GM19395 (cell line): ENCODE measurements at regions not wholly inside any gene's neighbourhood (a gene's known extent, or its start where the extent isn't known, plus 50 kb on each side); places are given as distances from the start of the nearest gene placed in this dataset.
"Not testable (repeated sequence)": the region's sequence is repeated elsewhere in the genome, so short reads cannot be mapped to it uniquely, and the experiment has no call there.

Experiments
- ATAC-seq: cut with Tn5 transposase; IDR thresholded peaks from one replicate; pipeline ENCODE4 v1.9.1; 2021; ENCODE audit warnings: mild to moderate bottlenecking, moderate library complexity; ENCODE audit not compliant: unreplicated experiment

- ATAC-seq, result not testable (repeated sequence)
Measured at GRCh38 chr12:131229079-131229425, 275.3 kb downstream of the ADGRD1 start.

GRCh38 chr12:131229426-131230339 is 276.0 kb downstream of the ADGRD1 start:
- no peak for ATAC-seq

- ATAC-seq, result no peak
Measured at GRCh38 chr12:131230340-131231031, 276.8 kb downstream of the ADGRD1 start.

GRCh38 chr12:131231032-131231980 is 277.6 kb downstream of the ADGRD1 start:
- no peak for ATAC-seq

GRCh38 chr12:131232036-131232435 is 278.3 kb downstream of the ADGRD1 start:
- ATAC-seq, result no peak

GRCh38 chr12:131232872-131233271 is 279.2 kb downstream of the ADGRD1 start:
- ATAC-seq, result not testable (repeated sequence)

GRCh38 chr12:131233850-131234789 is 280.4 kb downstream of the ADGRD1 start:
- not testable (repeated sequence) for ATAC-seq

- ATAC-seq, result not testable (repeated sequence)
Measured at GRCh38 chr12:131234841-131235271, 281.1 kb downstream of the ADGRD1 start.

GRCh38 chr12:131235871-131236271 is 282.2 kb downstream of the ADGRD1 start:
- ATAC-seq, result no peak

GRCh38 chr12:131239384-131240094 is 285.8 kb downstream of the ADGRD1 start:
- peak; percentile 75 for ATAC-seq

GRCh38 chr12:131241517-131241916 is 287.8 kb downstream of the ADGRD1 start:
- ATAC-seq, result no peak

- no peak for ATAC-seq
Measured at GRCh38 chr12:131242741-131243496, 289.2 kb downstream of the ADGRD1 start.

GRCh38 chr12:131244157-131244688 is 290.5 kb downstream of the ADGRD1 start:
- ATAC-seq, result not testable (repeated sequence)

- ATAC-seq, result not testable (repeated sequence)
Measured at GRCh38 chr12:131245161-131245560, 291.5 kb downstream of the ADGRD1 start.

GRCh38 chr12:131245564-131246355 is 292.1 kb downstream of the ADGRD1 start:
- ATAC-seq, result no peak

- not testable (repeated sequence) for ATAC-seq
Measured at GRCh38 chr12:131247026-131247725, 293.5 kb downstream of the ADGRD1 start.

GRCh38 chr12:131247875-131248274 is 294.2 kb downstream of the ADGRD1 start:
- not testable (repeated sequence) for ATAC-seq
